ENCODE measurements at regions not wholly inside any gene's neighbourhood (a gene's known extent, or its start where the extent isn't known, plus 50 kb on each side); places are given as distances from the start of the nearest gene placed in this dataset.
"Not testable (repeated sequence)": the region's sequence is repeated elsewhere in the genome, so short reads cannot be mapped to it uniquely, and the experiment has no call there.

- no peaks in the 10 kb centered on the region for H3K36me3 ChIP-seq (ENCODE audit: control insufficient read depth, insufficient read depth, low read length)
- peaks cover 11% of the 10 kb centered on the region for H3K4me1 ChIP-seq (ENCODE audit: control insufficient read depth, insufficient read depth, low read length, poor library complexity, severe bottlenecking)
- H3K4me3 ChIP-seq (ENCODE audit: extremely low read depth, insufficient read depth, low read length, poor library complexity, severe bottlenecking), result no peak overlapping the region
- H3K27ac ChIP-seq (ENCODE audit: low read depth, low read length, severe bottlenecking), result no peak overlapping the region
- no peaks in the 10 kb centered on the region for H3K9me3 ChIP-seq (ENCODE audit: control insufficient read depth, low read length)
- WGBS, 2 experiments (ENCODE audit: insufficient coverage in 2 of 2), result 95% methylated on average over 6 of the region's 7 CpGs; no CpG with 5 or more reads in 1 of the 2 experiments
Measured at GRCh38 chr15:77834276-77834990, 201.7 kb upstream of the LINGO1 start.

GRCh38 chr15:77832874-77833273 lies 200.2 kb upstream of the LINGO1 start:
- no peaks in the 10 kb centered on the region for H3K9me3 ChIP-seq (ENCODE audit: control insufficient read depth, low read length)
- no peaks in the 10 kb centered on the region for H3K36me3 ChIP-seq (ENCODE audit: control insufficient read depth, insufficient read depth, low read length)
- no peak overlapping the region for H3K27ac ChIP-seq (ENCODE audit: low read depth, low read length, severe bottlenecking)
- no peak overlapping the region for H3K4me3 ChIP-seq (ENCODE audit: extremely low read depth, insufficient read depth, low read length, poor library complexity, severe bottlenecking)
- whole genome bisulfite sequencing, 2 experiments (ENCODE audit: insufficient coverage in 2 of 2), result 73 to 100% methylated on average over 2 of the region's 2 CpGs
- H3K4me1 ChIP-seq (ENCODE audit: control insufficient read depth, insufficient read depth, low read length, poor library complexity, severe bottlenecking), result peaks cover 11% of the 10 kb centered on the region

- Histone ChIP-seq H3K27ac (ENCODE audit: low read depth, low read length, severe bottlenecking) (no peak overlapping the region), H3K4me3 (ENCODE audit: extremely low read depth, insufficient read depth, low read length, poor library complexity, severe bottlenecking) (no peak overlapping the region), H3K4me1 (ENCODE audit: control insufficient read depth, insufficient read depth, low read length, poor library complexity, severe bottlenecking) (peaks cover 11% of the 10 kb centered on the region), H3K9me3 (ENCODE audit: control insufficient read depth, low read length) (no peaks in the 10 kb centered on the region), H3K36me3 (ENCODE audit: control insufficient read depth, insufficient read depth, low read length) (no peaks in the 10 kb centered on the region)
- WGBS, 2 experiments (ENCODE audit: insufficient coverage in 2 of 2), result 73 to 84% methylated on average over 3 of the region's 4 CpGs
Measured at GRCh38 chr15:77831986-77832385, 199.3 kb upstream of the LINGO1 start.

- WGBS, 2 experiments (ENCODE audit: insufficient coverage in 2 of 2), result 54 to 76% methylated on average over 4 to 5 of the region's 5 CpGs
- H3K4me1 ChIP-seq (ENCODE audit: control insufficient read depth, insufficient read depth, low read length, poor library complexity, severe bottlenecking), result peaks cover 11% of the 10 kb centered on the region
- H3K9me3 ChIP-seq (ENCODE audit: control insufficient read depth, low read length), result no peaks in the 10 kb centered on the region
- H3K27ac ChIP-seq (ENCODE audit: low read depth, low read length, severe bottlenecking), result peak overlapping the region; percentile 66
- H3K4me3 ChIP-seq (ENCODE audit: extremely low read depth, insufficient read depth, low read length, poor library complexity, severe bottlenecking), result no peak overlapping the region
- H3K36me3 ChIP-seq (ENCODE audit: control insufficient read depth, insufficient read depth, low read length), result no peaks in the 10 kb centered on the region
Measured at GRCh38 chr15:77830051-77830468, 197.3 kb upstream of the LINGO1 start.

- WGBS, 2 experiments (ENCODE audit: insufficient coverage in 2 of 2), result 91 to 100% methylated on average over 2 to 4 of the region's 6 CpGs
- H3K4me3 ChIP-seq (ENCODE audit: extremely low read depth, insufficient read depth, low read length, poor library complexity, severe bottlenecking); H3K36me3 ChIP-seq (ENCODE audit: control insufficient read depth, insufficient read depth, low read length); H3K27ac ChIP-seq (ENCODE audit: low read depth, low read length, severe bottlenecking); H3K9me3 ChIP-seq (ENCODE audit: control insufficient read depth, low read length): not testable (repeated sequence)
- H3K4me1 ChIP-seq (ENCODE audit: control insufficient read depth, insufficient read depth, low read length, poor library complexity, severe bottlenecking), result peaks cover 11% of the 10 kb centered on the region
Measured at GRCh38 chr15:77829331-77829730, 196.6 kb upstream of the LINGO1 start.

- Histone ChIP-seq H3K36me3 (ENCODE audit: control insufficient read depth, insufficient read depth, low read length) (no peaks in the 10 kb centered on the region), H3K27ac (ENCODE audit: low read depth, low read length, severe bottlenecking) (no peak overlapping the region), H3K4me1 (ENCODE audit: control insufficient read depth, insufficient read depth, low read length, poor library complexity, severe bottlenecking) (peaks cover 11% of the 10 kb centered on the region), H3K9me3 (ENCODE audit: control insufficient read depth, low read length) (no peaks in the 10 kb centered on the region), H3K4me3 (ENCODE audit: extremely low read depth, insufficient read depth, low read length, poor library complexity, severe bottlenecking) (no peak overlapping the region)
- 96 to 98% methylated on average over 4 of the region's 4 CpGs for WGBS, 2 experiments (ENCODE audit: insufficient coverage in 2 of 2)
Measured at GRCh38 chr15:77827860-77828259, 195.1 kb upstream of the LINGO1 start.

GRCh38 chr15:77826006-77826695 lies 193.4 kb upstream of the LINGO1 start:
- Histone ChIP-seq H3K4me1 (ENCODE audit: control insufficient read depth, insufficient read depth, low read length, poor library complexity, severe bottlenecking) (peaks cover 11% of the 10 kb centered on the region), H3K36me3 (ENCODE audit: control insufficient read depth, insufficient read depth, low read length) (no peaks in the 10 kb centered on the region), H3K27ac (ENCODE audit: low read depth, low read length, severe bottlenecking) (no peak overlapping the region), H3K9me3 (ENCODE audit: control insufficient read depth, low read length) (no peaks in the 10 kb centered on the region), H3K4me3 (ENCODE audit: extremely low read depth, insufficient read depth, low read length, poor library complexity, severe bottlenecking) (no peak overlapping the region)
- WGBS, 2 experiments (ENCODE audit: insufficient coverage in 2 of 2), result 74 to 77% methylated on average over 11 of the region's 11 CpGs

- Histone ChIP-seq H3K27ac (ENCODE audit: low read depth, low read length, severe bottlenecking) (no peak overlapping the region), H3K4me3 (ENCODE audit: extremely low read depth, insufficient read depth, low read length, poor library complexity, severe bottlenecking) (no peak overlapping the region), H3K4me1 (ENCODE audit: control insufficient read depth, insufficient read depth, low read length, poor library complexity, severe bottlenecking) (peaks cover 8% of the 10 kb centered on the region), H3K36me3 (ENCODE audit: control insufficient read depth, insufficient read depth, low read length) (no peaks in the 10 kb centered on the region), H3K9me3 (ENCODE audit: control insufficient read depth, low read length) (no peaks in the 10 kb centered on the region)
- WGBS, 2 experiments (ENCODE audit: insufficient coverage in 2 of 2), result 86% methylated on average over 6 of the region's 7 CpGs; no CpG with 5 or more reads in 1 of the 2 experiments
Measured at GRCh38 chr15:77825546-77825945, 192.8 kb upstream of the LINGO1 start.

- H3K9me3 ChIP-seq (ENCODE audit: control insufficient read depth, low read length), result no peaks in the 10 kb centered on the region
- H3K36me3 ChIP-seq (ENCODE audit: control insufficient read depth, insufficient read depth, low read length), result no peaks in the 10 kb centered on the region
- no peak overlapping the region for H3K27ac ChIP-seq (ENCODE audit: low read depth, low read length, severe bottlenecking)
- no peak overlapping the region for H3K4me3 ChIP-seq (ENCODE audit: extremely low read depth, insufficient read depth, low read length, poor library complexity, severe bottlenecking)
- 91 to 94% methylated on average over 3 of the region's 3 CpGs for WGBS, 2 experiments (ENCODE audit: insufficient coverage in 2 of 2)
- H3K4me1 ChIP-seq (ENCODE audit: control insufficient read depth, insufficient read depth, low read length, poor library complexity, severe bottlenecking), result peaks cover 4% of the 10 kb centered on the region
Measured at GRCh38 chr15:77825252-77825542, 192.5 kb upstream of the LINGO1 start.

- 87 to 94% methylated on average over 12 of the region's 13 CpGs for WGBS, 2 experiments (ENCODE audit: insufficient coverage in 2 of 2)
Measured at GRCh38 chr15:77824361-77825251, 191.9 kb upstream of the LINGO1 start.

More at GRCh38 chr15:77824361-77825251, 191.9 kb upstream of the LINGO1 start:
- H3K27ac ChIP-seq (ENCODE audit: low read depth, low read length, severe bottlenecking), result no peak overlapping the region
- no peaks in the 10 kb centered on the region for H3K36me3 ChIP-seq (ENCODE audit: control insufficient read depth, insufficient read depth, low read length)
- H3K4me3 ChIP-seq (ENCODE audit: extremely low read depth, insufficient read depth, low read length, poor library complexity, severe bottlenecking), result no peak overlapping the region
- no peaks in the 10 kb centered on the region for H3K9me3 ChIP-seq (ENCODE audit: control insufficient read depth, low read length)
- no peaks in the 10 kb centered on the region for H3K4me1 ChIP-seq (ENCODE audit: control insufficient read depth, insufficient read depth, low read length, poor library complexity, severe bottlenecking)

Data from mesodermal cell (in vitro differentiated cells).